ENCODE measurements at regions not wholly inside any gene's neighbourhood (a gene's known extent, or its start where the extent isn't known, plus 50 kb on each side); places are given as distances from the start of the nearest gene placed in this dataset.

DNA sequence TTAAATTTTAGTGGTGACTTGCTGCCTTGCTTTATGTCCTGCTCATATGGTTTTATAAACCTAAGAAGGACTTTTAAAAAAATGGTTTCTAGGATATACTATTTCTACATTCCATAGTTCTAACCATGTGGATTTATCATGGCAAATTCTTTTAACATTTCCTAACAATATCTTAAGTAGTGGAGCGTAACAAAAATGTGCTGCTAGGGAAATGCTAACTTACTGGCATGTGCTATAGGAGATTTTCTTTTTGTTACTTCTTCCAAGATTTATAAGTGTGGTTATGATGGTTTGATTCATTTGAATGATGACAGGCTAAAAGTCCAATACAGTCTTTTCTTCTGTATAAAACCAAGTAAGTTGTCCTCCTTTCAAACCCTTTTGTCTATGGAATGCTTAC is 713.7 kb downstream of the SLITRK1 start:
- no TSS peak for BruUV-seq (replicated peaks)
- TF ChIP-seq FOS (IDR thresholded peaks at IDR 0.05; ENCODE audit: borderline replicate concordance, insufficient read depth, low read length) = no peak
- TF ChIP-seq, protein P1, sequence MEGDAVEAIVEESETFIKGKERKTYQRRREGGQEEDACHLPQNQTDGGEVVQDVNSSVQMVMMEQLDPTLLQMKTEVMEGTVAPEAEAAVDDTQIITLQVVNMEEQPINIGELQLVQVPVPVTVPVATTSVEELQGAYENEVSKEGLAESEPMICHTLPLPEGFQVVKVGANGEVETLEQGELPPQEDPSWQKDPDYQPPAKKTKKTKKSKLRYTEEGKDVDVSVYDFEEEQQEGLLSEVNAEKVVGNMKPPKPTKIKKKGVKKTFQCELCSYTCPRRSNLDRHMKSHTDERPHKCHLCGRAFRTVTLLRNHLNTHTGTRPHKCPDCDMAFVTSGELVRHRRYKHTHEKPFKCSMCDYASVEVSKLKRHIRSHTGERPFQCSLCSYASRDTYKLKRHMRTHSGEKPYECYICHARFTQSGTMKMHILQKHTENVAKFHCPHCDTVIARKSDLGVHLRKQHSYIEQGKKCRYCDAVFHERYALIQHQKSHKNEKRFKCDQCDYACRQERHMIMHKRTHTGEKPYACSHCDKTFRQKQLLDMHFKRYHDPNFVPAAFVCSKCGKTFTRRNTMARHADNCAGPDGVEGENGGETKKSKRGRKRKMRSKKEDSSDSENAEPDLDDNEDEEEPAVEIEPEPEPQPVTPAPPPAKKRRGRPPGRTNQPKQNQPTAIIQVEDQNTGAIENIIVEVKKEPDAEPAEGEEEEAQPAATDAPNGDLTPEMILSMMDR (IDR thresholded peaks at IDR 0.05; ENCODE audit: extremely low read depth in 1 of 2, insufficient read depth in 1 of 2, low read depth in 1 of 2, low read length in 2 of 2) = no peak
- TF ChIP-seq MYC (IDR thresholded peaks at IDR 0.05; ENCODE audit: low read depth, low read length) = no peak
- TF ChIP-seq JUN (IDR thresholded peaks at IDR 0.05; ENCODE audit: borderline replicate concordance, insufficient read depth, insufficient read length, low read depth) = no peak
- dilution Hi-C loops (cut with MboI; ENCODE audit: extremely low pct_ligation_motif_present, low sequenced_read_pairs) = no loop called here
- intact Hi-C loops (cut with micrococcal nuclease) = no loop called here
- no peaks in the 10 kb centered on the region for H3K4me1 ChIP-seq (ENCODE audit: control insufficient read depth, extremely low read depth, insufficient read depth, low read length)
- no peak overlapping the region for H3K4me3 ChIP-seq (replicated peaks in 1 of 3; ENCODE audit: insufficient read depth in 1 of 3, low read depth in 1 of 3, low read length in 3 of 3)
- no peaks in the 10 kb centered on the region for H3K27me3 ChIP-seq (ENCODE audit: control insufficient read depth in 2 of 2, insufficient read depth in 2 of 2, low read length in 2 of 2)
- FAIRE-seq (no peak), DNase-seq (ENCODE audit: low read depth, low spot score) (no peak)
- H3K9me1 ChIP-seq (replicated peaks; ENCODE audit: control insufficient read depth, extremely low read depth, insufficient read depth, low read length) = no peaks in the 10 kb centered on the region
- H3K36me3 ChIP-seq (ENCODE audit: control insufficient read depth in 2 of 2, extremely low read depth in 1 of 2, insufficient read depth in 2 of 2, low read length in 2 of 2) = no peaks in the 10 kb centered on the region
- ChIA-PET CTCF (no interaction called here), POLR2A (no interaction called here)
- H3K9me3 ChIP-seq (replicated peaks; ENCODE audit: control insufficient read depth, insufficient read depth, low read length) = peaks cover 3% of the 10 kb centered on the region
- no peaks in the 10 kb centered on the region for H4K20me1 ChIP-seq (replicated peaks; ENCODE audit: control insufficient read depth, extremely low read depth, insufficient read depth, low read length)
- no peak overlapping the region for H3K27ac ChIP-seq (ENCODE audit: insufficient read depth, low read depth, low read length)
- H2AFZ ChIP-seq (ENCODE audit: low read depth, low read length) = no peak overlapping the region
- no peaks in the 10 kb centered on the region for H3K79me2 ChIP-seq (ENCODE audit: control insufficient read depth, insufficient read depth, low read length)
- H3K9ac ChIP-seq (replicated peaks; ENCODE audit: extremely low read depth, insufficient read depth, low read length) = no peak overlapping the region
- H3K4me2 ChIP-seq (ENCODE audit: insufficient read depth, low read length) = no peak overlapping the region

DNA sequence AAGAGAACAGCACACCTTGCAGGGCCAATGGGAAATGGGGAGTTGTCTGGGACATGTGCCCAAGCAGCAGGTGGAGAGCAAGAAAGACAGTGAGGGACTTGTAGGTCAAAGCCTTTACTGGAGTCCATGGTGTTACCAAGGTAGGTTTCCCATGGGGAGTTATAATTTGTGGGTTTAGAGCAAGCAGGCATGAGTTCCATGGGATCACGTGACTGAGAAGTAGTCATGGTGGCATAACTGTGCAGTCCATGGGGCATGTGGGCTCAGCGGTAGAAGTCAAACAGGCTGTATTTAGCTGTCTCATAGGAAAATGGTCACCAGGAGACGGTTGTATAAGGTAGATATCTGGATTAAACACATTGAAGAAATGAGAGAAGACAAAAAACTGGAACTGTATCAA is 715.1 kb downstream of the SLITRK1 start:
- dilution Hi-C loops (cut with MboI; ENCODE audit: extremely low pct_ligation_motif_present, low sequenced_read_pairs) = no loop called here
- CTCF ChIA-PET = no interaction called here
- no TSS peak for BruUV-seq (replicated peaks)

More for the DNA sequence above, 715.1 kb downstream of the SLITRK1 start:
- no peak for DNase-seq (ENCODE audit: low read depth, low spot score)
- TF ChIP-seq, protein P2, sequence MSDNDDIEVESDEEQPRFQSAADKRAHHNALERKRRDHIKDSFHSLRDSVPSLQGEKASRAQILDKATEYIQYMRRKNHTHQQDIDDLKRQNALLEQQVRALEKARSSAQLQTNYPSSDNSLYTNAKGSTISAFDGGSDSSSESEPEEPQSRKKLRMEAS (IDR thresholded peaks at IDR 0.05; ENCODE audit: insufficient read depth, insufficient read length) = no peak
- TF ChIP-seq MYC (IDR thresholded peaks at IDR 0.05; ENCODE audit: low read depth, low read length) (no peak), GATA2 (IDR thresholded peaks at IDR 0.05; ENCODE audit: insufficient read depth, insufficient read length, low read depth, low read length) (no peak), POLR2A (IDR thresholded peaks at IDR 0.05; ENCODE audit: low read depth, low read length) (no peak), POLR2AphosphoS5 (IDR thresholded peaks at IDR 0.05; ENCODE audit: insufficient read depth, low read depth, low read length) (no peak), FOS (IDR thresholded peaks at IDR 0.05; ENCODE audit: borderline replicate concordance, insufficient read depth, low read length) (no peak), JUN (IDR thresholded peaks at IDR 0.05; ENCODE audit: borderline replicate concordance, insufficient read depth, insufficient read length, low read depth) (no peak), EZH2 (IDR thresholded peaks at IDR 0.05; ENCODE audit: borderline replicate concordance, low read depth, low read length, severe bottlenecking) (no peak)
- TF ChIP-seq, protein P1 (IDR thresholded peaks at IDR 0.05; ENCODE audit: extremely low read depth in 1 of 2, insufficient read depth in 1 of 2, low read depth in 1 of 2, low read length in 2 of 2) = no peak
- H4K20me1 ChIP-seq (replicated peaks; ENCODE audit: control insufficient read depth, extremely low read depth, insufficient read depth, low read length) = no peaks in the 10 kb centered on the region
- H3K4me1 ChIP-seq (ENCODE audit: control insufficient read depth, extremely low read depth, insufficient read depth, low read length) = no peaks in the 10 kb centered on the region
- H3K4me2 ChIP-seq (ENCODE audit: insufficient read depth, low read length) = no peak overlapping the region
- H2AFZ ChIP-seq (ENCODE audit: low read depth, low read length) = no peak overlapping the region
- no peak for FAIRE-seq
- H3K79me2 ChIP-seq (ENCODE audit: control insufficient read depth, insufficient read depth, low read length) = no peaks in the 10 kb centered on the region
- H3K36me3 ChIP-seq (ENCODE audit: control insufficient read depth in 2 of 2, extremely low read depth in 1 of 2, insufficient read depth in 2 of 2, low read length in 2 of 2) = no peaks in the 10 kb centered on the region
- no peaks in the 10 kb centered on the region for H3K27me3 ChIP-seq (ENCODE audit: control insufficient read depth in 2 of 2, insufficient read depth in 2 of 2, low read length in 2 of 2)
- no peak overlapping the region for H3K4me3 ChIP-seq (replicated peaks in 1 of 3; ENCODE audit: insufficient read depth in 1 of 3, low read depth in 1 of 3, low read length in 3 of 3)
- H3K27ac ChIP-seq (ENCODE audit: insufficient read depth, low read depth, low read length) = no peak overlapping the region
- intact Hi-C loops (cut with micrococcal nuclease) = no loop called here
- peaks cover 3% of the 10 kb centered on the region for H3K9me3 ChIP-seq (replicated peaks; ENCODE audit: control insufficient read depth, insufficient read depth, low read length)
- no peak overlapping the region for H3K9ac ChIP-seq (replicated peaks; ENCODE audit: extremely low read depth, insufficient read depth, low read length)
- no peaks in the 10 kb centered on the region for H3K9me1 ChIP-seq (replicated peaks; ENCODE audit: control insufficient read depth, extremely low read depth, insufficient read depth, low read length)
- POLR2A ChIA-PET = no interaction called here

All from endothelial cell of umbilical vein (primary cell).